ENCODE measurements at regions not wholly inside any gene's neighbourhood (a gene's known extent, or its start where the extent isn't known, plus 50 kb on each side); places are given as distances from the start of the nearest gene placed in this dataset.

DNA sequence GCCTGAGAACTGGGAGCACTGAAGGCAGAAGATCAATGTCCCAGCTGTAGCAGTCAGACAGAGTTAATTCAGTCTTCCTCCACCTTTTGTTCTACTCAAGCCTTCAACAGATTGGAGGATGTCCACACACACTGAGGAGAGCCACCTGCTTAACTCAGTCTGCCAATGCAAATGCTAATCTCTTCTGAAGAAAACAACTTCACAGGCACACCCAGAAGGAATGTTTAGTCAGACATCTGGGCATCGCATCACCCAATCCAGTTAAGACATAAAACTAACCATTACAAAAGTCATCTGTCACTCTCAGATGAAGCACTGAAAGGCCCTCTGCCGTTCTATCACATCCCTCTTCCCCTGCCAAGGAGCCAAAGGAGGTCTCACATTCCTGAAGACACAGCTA lies 173.7 kb downstream of the CENPC start:
- ATAC-seq (no peak), DNase-seq (no peak)
- no peak overlapping the region for H3K27ac Mint-ChIP-seq
- H3K4me1 Mint-ChIP-seq = no peaks in the 10 kb centered on the region
- no peaks in the 10 kb centered on the region for H3K36me3 Mint-ChIP-seq
- H3K9me3 Mint-ChIP-seq = no peaks in the 10 kb centered on the region
- peaks cover 2 to 16% (median 4%) of the 10 kb centered on the region in 5 donors for H3K27me3 Mint-ChIP-seq
- POLR2A ChIA-PET = no interaction called here
- H3K4me3 Mint-ChIP-seq = no peak overlapping the region

DNA sequence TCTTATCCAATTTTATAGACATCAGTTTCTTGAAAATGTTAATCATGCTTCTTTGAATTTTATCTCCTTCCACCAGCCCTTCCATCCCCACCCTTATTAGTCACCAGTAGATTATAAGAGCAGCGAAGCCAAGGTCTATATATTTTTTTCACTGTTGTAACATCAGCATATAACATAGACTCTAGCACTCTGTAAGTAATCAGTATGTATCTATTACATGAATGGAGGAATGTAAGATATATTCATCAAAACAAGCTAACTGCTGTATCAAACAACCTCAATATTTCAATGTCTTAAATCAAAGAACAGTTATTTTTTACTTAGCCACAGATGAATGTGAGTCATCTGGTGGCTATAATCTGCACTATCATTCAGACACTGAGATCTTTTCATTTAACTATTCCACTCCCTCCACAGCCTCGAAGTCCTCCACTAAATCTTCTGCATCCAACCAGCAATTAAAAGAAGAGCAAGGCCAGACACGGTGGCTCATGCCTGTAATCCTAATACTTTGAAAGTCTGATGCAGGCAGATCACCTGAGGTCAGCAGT lies 178.9 kb downstream of the CENPC start:
- POLR2A ChIA-PET = no interaction called here
- peaks cover 0 to 8% (median 0%) of the 10 kb centered on the region in 3 donors for H3K36me3 Mint-ChIP-seq
- DNase-seq (no peak), ATAC-seq (no peak)
- peaks cover 5 to 23% (median 10%) of the 10 kb centered on the region in 5 donors for H3K27me3 Mint-ChIP-seq
- H3K27ac Mint-ChIP-seq = no peak overlapping the region
- no peak overlapping the region for H3K4me3 Mint-ChIP-seq
- H3K4me1 Mint-ChIP-seq = no peaks in the 10 kb centered on the region
- peaks cover 0 to 24% (median 5%) of the 10 kb centered on the region in 9 donors for H3K9me3 Mint-ChIP-seq

DNA sequence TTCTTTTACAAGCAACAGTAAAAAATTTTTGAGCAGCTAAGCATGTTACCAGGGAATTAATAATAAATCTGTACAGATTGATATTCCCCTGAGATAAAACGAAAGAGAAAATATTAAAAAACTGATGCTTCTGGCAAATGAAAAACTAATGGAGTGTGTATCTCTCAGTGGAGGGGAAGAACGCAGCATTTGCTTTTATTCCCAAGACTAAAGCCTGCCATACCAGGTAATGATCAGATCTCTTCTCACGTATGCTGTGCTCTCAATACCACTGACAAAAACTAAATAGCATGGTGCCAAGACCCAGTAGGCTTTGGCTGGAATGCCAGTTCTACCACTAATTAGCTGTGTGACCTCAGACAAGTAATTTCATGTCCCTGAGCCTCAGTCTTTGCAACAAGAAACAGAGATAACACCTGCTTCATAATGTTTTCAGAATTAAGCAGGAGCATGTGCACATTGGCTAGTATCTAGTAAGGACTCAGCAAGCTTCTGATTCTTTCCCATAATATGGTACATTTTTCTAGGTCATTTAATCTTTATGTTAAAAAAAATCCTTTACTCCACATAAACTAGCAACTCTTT lies 179.6 kb downstream of the CENPC start:
- no peaks in the 10 kb centered on the region for H3K4me1 Mint-ChIP-seq
- DNase-seq (no peak), ATAC-seq (no peak)
- POLR2A ChIA-PET = no interaction called here
- H3K9me3 Mint-ChIP-seq = peaks cover 3 to 30% (median 9%) of the 10 kb centered on the region in 9 donors
- peaks cover 5 to 23% (median 10%) of the 10 kb centered on the region in 5 donors for H3K27me3 Mint-ChIP-seq
- peaks cover 0 to 14% (median 0%) of the 10 kb centered on the region in 3 donors for H3K36me3 Mint-ChIP-seq
- H3K4me3 Mint-ChIP-seq = no peak overlapping the region
- no peak overlapping the region for H3K27ac Mint-ChIP-seq

DNA sequence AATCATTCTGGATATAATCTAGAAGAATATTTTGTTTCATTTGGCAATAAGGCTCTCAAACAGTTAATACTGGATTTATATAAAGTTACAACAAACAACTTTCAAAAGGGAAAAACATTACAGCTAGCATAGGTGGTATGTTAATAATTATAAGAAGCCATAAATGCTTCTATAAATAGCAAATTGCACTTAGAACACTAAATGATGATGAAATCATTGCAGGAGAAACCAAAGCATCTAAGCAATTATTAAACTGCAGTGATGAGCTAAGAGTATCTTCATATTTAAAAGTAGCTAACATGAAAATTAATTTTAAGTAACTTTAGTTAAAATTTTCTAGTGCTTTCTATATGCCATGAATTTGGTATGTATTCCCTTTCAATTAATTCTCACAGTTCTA lies 189.5 kb downstream of the CENPC start:
- H3K4me1 Mint-ChIP-seq = no peaks in the 10 kb centered on the region
- POLR2A ChIA-PET = no interaction called here
- H3K27me3 Mint-ChIP-seq = peaks cover 0 to 13% (median 6%) of the 10 kb centered on the region in 5 donors
- H3K9me3 Mint-ChIP-seq = peaks cover 1 to 10% (median 3%) of the 10 kb centered on the region in 9 donors
- no peak overlapping the region for H3K4me3 Mint-ChIP-seq
- H3K27ac Mint-ChIP-seq = no peak overlapping the region
- ATAC-seq = no peak
- no peak for DNase-seq
- peaks cover 0 to 7% (median 0%) of the 10 kb centered on the region in 3 donors for H3K36me3 Mint-ChIP-seq

DNA sequence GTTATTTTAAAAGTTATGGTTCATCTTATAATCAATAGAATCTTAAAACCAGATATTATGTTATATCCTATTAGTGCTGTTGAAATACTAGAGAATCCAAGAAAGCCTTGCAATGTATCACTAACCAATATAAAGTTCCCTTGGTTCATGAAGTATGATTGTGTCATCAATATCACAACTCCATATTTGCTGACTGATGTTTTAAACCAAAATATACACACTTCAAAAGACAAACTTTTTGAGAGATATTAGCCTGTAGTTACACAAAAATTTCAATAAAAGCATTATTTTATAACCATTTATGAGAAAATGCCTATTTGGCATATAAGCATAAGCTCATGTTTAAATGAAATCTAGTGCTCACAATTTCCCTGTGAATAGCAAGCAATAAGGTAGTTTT lies 198.6 kb downstream of the CENPC start:
- Mint-ChIP-seq H3K27ac (no peak overlapping the region), H3K27me3 (peaks cover 5 to 18% (median 11%) of the 10 kb centered on the region in 5 donors), H3K9me3 (no peaks in the 10 kb centered on the region), H3K4me1 (no peaks in the 10 kb centered on the region), H3K36me3 (no peaks in the 10 kb centered on the region), H3K4me3 (no peak overlapping the region)
- POLR2A ChIA-PET = no interaction called here
- DNase-seq = no peak
- no peak for ATAC-seq

DNA sequence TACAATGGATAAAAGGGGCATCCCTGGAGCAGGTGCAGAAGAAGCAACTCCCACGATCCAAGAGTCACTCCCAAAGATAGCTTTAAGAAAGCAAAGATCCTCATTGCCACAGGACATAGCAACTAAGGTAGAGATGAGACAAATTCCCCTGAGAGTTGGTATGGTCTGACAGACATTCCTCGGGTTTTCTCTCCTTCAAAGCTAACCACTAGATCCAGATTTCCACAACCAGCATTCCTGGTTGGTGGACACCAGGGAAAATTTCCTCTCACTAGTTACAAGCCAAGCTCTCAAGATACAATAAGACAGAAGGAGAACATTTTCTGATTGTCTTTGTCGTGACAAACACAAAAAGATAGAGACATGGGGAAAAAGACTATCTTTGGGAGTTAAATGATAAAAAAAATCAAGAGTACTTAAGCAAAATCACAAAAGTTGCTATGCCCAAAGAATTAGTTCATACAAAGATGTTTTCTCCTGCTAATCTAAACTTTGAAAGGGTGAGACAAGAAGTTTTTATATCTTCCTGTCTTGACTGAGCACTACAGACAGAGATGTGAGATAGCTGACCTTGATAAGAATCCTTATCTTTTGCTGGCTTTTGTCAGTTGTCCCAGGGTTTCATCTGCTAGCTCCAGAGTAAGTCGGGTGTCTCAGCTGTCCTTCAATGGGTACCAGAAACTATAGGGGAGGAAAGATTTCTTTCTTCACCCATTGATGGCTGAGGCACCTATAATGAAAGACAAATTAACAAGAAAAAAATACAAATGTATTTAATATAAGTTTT lies 200.5 kb downstream of the CENPC start:
- DNase-seq (no peak), ATAC-seq (no peak)
- POLR2A ChIA-PET = no interaction called here
- H3K27ac Mint-ChIP-seq = no peak overlapping the region
- H3K27me3 Mint-ChIP-seq = peaks cover 3 to 15% (median 9%) of the 10 kb centered on the region in 5 donors
- no peaks in the 10 kb centered on the region for H3K36me3 Mint-ChIP-seq
- no peaks in the 10 kb centered on the region for H3K4me1 Mint-ChIP-seq
- H3K4me3 Mint-ChIP-seq = no peak overlapping the region
- no peaks in the 10 kb centered on the region for H3K9me3 Mint-ChIP-seq

DNA sequence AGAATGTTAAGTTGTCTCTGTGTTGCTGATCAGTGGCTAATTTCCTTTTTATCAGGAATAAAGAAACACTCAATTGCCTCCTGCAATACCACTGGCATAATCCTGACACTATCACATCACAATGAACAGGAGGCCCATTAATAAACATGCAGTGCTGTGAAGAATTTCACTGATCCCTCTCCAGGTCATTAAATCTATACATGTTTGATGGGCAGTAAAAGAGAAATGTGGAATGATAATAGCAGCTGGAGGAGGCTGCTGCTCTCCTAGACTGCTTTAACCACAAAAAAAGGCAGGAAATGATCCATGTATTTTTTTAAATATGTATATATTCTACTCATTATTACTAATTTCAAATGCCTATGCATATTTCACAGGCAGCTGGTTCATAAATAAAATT lies 202.1 kb downstream of the CENPC start:
- H3K36me3 Mint-ChIP-seq = no peaks in the 10 kb centered on the region
- H3K9me3 Mint-ChIP-seq = no peaks in the 10 kb centered on the region
- POLR2A ChIA-PET = no interaction called here
- ATAC-seq (no peak), DNase-seq (no peak)
- no peaks in the 10 kb centered on the region for H3K4me1 Mint-ChIP-seq
- no peak overlapping the region for H3K4me3 Mint-ChIP-seq
- no peak overlapping the region for H3K27ac Mint-ChIP-seq
- peaks cover 2 to 12% (median 7%) of the 10 kb centered on the region in 5 donors for H3K27me3 Mint-ChIP-seq

DNA sequence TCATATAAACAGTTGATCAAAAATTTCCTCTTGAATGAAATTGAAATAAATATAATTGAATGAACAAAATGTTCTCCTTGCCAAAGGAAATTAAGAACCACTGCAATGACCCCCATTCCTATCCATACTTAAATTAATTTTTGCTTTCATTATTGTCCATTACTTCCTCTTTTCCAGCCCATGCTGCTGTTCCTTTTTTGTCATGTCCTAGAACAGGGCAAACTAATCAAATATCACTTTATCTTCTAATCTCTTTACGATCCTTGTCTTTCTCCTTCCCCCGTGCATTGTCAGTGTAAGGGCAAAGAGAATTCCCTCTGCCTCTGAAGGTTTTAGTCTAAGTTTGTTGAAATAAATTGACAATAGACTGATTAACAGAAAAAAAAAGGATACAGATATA lies 203.0 kb downstream of the CENPC start:
- no peak for DNase-seq
- no peaks in the 10 kb centered on the region for H3K36me3 Mint-ChIP-seq
- H3K4me1 Mint-ChIP-seq = no peaks in the 10 kb centered on the region
- no peaks in the 10 kb centered on the region for H3K9me3 Mint-ChIP-seq
- H3K27me3 Mint-ChIP-seq = peaks cover 2 to 12% (median 5%) of the 10 kb centered on the region in 5 donors
- no peak overlapping the region for H3K4me3 Mint-ChIP-seq
- H3K27ac Mint-ChIP-seq = no peak overlapping the region
- POLR2A ChIA-PET = no interaction called here
- ATAC-seq = no peak

DNA sequence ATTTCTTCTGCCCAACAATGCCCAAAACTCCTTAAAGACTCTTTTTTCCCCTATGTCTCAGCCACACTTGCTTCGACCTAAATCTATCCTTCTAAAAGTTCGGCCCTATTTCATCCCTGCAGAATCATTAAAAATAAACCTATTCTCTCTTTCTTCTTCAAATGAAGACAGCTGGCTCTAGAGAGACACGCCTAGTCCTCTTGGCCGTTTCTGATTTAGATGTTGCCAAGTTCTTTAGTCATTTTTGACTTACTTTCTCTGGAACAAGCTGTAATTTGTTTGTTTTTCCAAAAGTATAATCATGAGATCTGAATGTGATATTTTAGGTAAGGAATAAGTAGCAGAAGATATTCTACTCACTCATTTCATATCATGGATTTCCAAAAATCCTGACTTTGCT lies 211.6 kb downstream of the CENPC start:
- Mint-ChIP-seq H3K36me3 (no peaks in the 10 kb centered on the region), H3K27ac (no peak overlapping the region), H3K9me3 (no peaks in the 10 kb centered on the region), H3K4me3 (no peak overlapping the region), H3K27me3 (peaks cover 7 to 38% (median 21%) of the 10 kb centered on the region in 5 donors), H3K4me1 (no peaks in the 10 kb centered on the region)
- no peak for ATAC-seq
- DNase-seq = no peak
- POLR2A ChIA-PET = no interaction called here

DNA sequence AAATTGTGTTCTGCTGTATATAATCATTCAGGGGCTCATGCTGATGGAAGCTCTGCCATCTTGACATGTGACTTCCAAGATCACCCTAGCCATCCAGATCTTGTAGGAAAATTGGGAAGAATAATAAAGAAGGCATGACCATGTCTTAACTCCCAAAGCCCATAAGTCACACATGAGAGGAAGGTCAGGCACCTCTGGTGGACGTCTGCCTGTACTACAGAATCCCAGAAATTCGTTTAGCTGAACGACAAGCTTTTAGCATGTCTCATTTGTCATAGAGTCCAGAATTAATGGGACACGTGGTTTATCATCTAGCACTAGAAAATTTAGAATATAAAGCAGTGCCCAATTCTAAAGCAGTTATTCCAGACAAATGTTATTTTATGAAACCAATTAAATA lies 212.7 kb downstream of the CENPC start:
- Mint-ChIP-seq H3K4me1 (no peaks in the 10 kb centered on the region), H3K36me3 (no peaks in the 10 kb centered on the region), H3K27me3 (peaks cover 11 to 47% (median 22%) of the 10 kb centered on the region in 5 donors), H3K9me3 (no peaks in the 10 kb centered on the region), H3K27ac (no peak overlapping the region), H3K4me3 (no peak overlapping the region)
- no peak for ATAC-seq
- DNase-seq = no peak
- POLR2A ChIA-PET = no interaction called here

DNA sequence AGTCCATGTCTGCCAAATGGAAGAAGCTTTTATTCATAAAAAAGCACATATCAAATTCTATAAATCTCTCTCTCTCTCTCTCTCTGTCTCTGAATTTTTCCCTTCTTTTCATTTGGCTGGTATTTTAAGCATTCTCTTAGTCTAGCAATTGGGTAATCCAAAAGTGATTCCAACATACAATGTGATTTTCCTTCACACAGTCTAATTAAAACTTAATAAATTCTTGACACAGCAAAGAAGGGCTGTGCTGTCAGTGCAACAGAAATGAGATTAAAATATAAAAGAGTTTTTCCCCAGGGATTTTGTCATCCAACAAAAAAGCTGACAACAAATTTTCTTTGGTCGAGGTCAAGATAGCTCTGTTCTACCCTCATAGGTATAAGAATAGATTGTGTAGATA lies 216.9 kb downstream of the CENPC start:
- no peak for DNase-seq
- Mint-ChIP-seq H3K27ac (peak overlapping the region in 1 of 10 donors; percentile 14), H3K4me1 (peaks cover 0 to 4% (median 0%) of the 10 kb centered on the region in 4 donors), H3K9me3 (peaks cover 0 to 1% (median 0%) of the 10 kb centered on the region in 9 donors), H3K4me3 (no peak overlapping the region), H3K27me3 (peaks cover 12 to 31% (median 13%) of the 10 kb centered on the region in 5 donors), H3K36me3 (no peaks in the 10 kb centered on the region)
- POLR2A ChIA-PET = no interaction called here
- no peak for ATAC-seq

DNA sequence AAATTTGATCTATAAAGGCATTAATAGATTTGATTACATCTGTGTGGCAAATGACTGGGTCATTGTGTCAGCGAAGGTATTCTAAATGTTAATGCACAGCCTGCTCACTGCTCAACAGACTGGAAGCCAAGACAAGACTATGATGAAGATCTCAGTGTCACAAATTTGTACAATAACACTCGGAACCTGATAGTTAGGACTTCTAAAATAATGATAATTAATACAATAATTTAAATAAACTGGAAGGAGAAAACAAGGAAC lies 217.4 kb downstream of the CENPC start:
- ATAC-seq (no peak), DNase-seq (no peak)
- H3K36me3 Mint-ChIP-seq = no peaks in the 10 kb centered on the region
- H3K27me3 Mint-ChIP-seq = peaks cover 10 to 30% (median 13%) of the 10 kb centered on the region in 5 donors
- peaks cover 0 to 4% (median 0%) of the 10 kb centered on the region in 4 donors for H3K4me1 Mint-ChIP-seq
- POLR2A ChIA-PET = no interaction called here
- no peak overlapping the region for H3K27ac Mint-ChIP-seq
- H3K4me3 Mint-ChIP-seq = no peak overlapping the region
- peaks cover 0 to 1% (median 0%) of the 10 kb centered on the region in 9 donors for H3K9me3 Mint-ChIP-seq

DNA sequence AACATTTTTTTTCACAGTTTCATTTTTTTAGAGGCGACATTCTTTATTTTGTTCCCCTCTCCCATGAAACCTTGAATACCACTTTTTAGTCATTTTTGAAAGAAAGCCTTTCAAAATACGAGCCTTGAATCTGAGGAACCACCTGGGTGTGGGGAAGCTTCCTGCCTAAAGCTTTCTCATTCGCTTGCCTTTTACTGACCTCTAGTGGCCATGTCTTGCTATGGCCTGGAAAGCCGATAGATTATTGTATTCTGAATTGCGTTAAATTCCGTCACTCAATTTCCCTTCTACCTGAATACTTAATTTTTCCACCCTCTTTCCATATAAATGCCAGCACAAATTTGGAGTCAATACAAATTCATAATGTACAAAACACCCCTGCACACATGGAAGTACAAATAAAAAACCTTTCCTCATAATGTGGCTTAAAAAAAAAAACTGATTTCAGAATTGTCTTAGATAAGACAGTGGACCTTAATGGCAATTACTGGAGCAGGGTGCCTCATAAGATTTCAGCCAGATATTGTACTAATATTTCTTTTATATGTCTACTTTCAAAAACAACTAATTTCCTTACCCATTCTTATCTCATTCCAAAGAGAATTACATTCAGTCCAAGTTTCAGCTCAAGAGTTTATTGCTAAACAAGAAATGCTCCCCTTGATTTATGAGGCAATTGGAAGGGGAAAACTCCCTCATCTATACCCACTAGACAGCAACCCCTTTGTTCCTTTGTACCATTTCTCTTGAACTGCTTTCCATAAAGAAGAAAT lies 217.9 kb downstream of the CENPC start:
- POLR2A ChIA-PET = no interaction called here
- peaks cover 0 to 4% (median 0%) of the 10 kb centered on the region in 4 donors for H3K4me1 Mint-ChIP-seq
- no peaks in the 10 kb centered on the region for H3K36me3 Mint-ChIP-seq
- no peak overlapping the region for H3K27ac Mint-ChIP-seq
- peaks cover 10 to 27% (median 13%) of the 10 kb centered on the region in 5 donors for H3K27me3 Mint-ChIP-seq
- peaks cover 0 to 1% (median 0%) of the 10 kb centered on the region in 9 donors for H3K9me3 Mint-ChIP-seq
- DNase-seq (peak; percentile 2 to 70 (median 45)), ATAC-seq (peak; percentile 62 to 67)
- H3K4me3 Mint-ChIP-seq = no peak overlapping the region

Data from naive thymus-derived CD8-positive, alpha-beta T cell (primary cell).